ENCODE measurements at regions not wholly inside any gene's neighbourhood (a gene's known extent, or its start where the extent isn't known, plus 50 kb on each side); places are given as distances from the start of the nearest gene placed in this dataset.

- no TSS peak for BruUV-seq (replicated peaks)
- DNase-seq, result no peak
- POLR2A ChIA-PET (ENCODE audit: unreplicated experiment), result no interaction called here
- H4K20me1 ChIP-seq (ENCODE audit: insufficient read depth), result no peaks in the 10 kb centered on the region
- no peak overlapping the region for H3K27ac ChIP-seq
- H3K9me3 ChIP-seq (ENCODE audit: insufficient read depth, low read depth), result no peaks in the 10 kb centered on the region
- no peak overlapping the region for H3K4me3 ChIP-seq
- TF ChIP-seq EZH2 (IDR thresholded peaks at IDR 0.05; ENCODE audit: low read depth) (no peak), CTCF (conservative IDR thresholded peaks at IDR 0.05) (no peak)
- CTCF ChIA-PET, result no interaction called here
- H3K79me2 ChIP-seq (ENCODE audit: low read depth), result no peaks in the 10 kb centered on the region
- H3K9me2 ChIP-seq (ENCODE audit: insufficient read depth), result no peaks in the 10 kb centered on the region
- no peaks in the 10 kb centered on the region for H3K36me3 ChIP-seq (ENCODE audit: low read depth)
- H3F3A ChIP-seq (ENCODE audit: insufficient read depth, low read depth), result no peaks in the 10 kb centered on the region
- no peak overlapping the region for H3K4me2 ChIP-seq
- intact Hi-C loops (cut with micrococcal nuclease; ENCODE audit: unreplicated experiment), result no loop called here
- no peaks in the 10 kb centered on the region for H3K4me1 ChIP-seq (replicated peaks; ENCODE audit: insufficient read depth)
- no peak overlapping the region for H2AFZ ChIP-seq
- H3K27me3 ChIP-seq (ENCODE audit: insufficient read depth, low read depth), result no peaks in the 10 kb centered on the region
Measured at GRCh38 chr4:132824761-132825160, 324.3 kb upstream of the PCDH10 start.

GRCh38 chr4:132827522-132827921 is 321.6 kb upstream of the PCDH10 start:
- DNase-seq, result no peak
- TF ChIP-seq CTCF (conservative IDR thresholded peaks at IDR 0.05) (no peak), EZH2 (IDR thresholded peaks at IDR 0.05; ENCODE audit: low read depth) (no peak)
- CTCF ChIA-PET, result no interaction called here

GRCh38 chr4:132838244-132838643 is 310.9 kb upstream of the PCDH10 start:
- H3K79me2 ChIP-seq (ENCODE audit: low read depth), result no peaks in the 10 kb centered on the region
- H3F3A ChIP-seq (ENCODE audit: insufficient read depth, low read depth), result no peaks in the 10 kb centered on the region
- TF ChIP-seq EZH2 (IDR thresholded peaks at IDR 0.05; ENCODE audit: low read depth) (no peak), CTCF (conservative IDR thresholded peaks at IDR 0.05) (no peak)
- H3K4me3 ChIP-seq, result no peak overlapping the region
- H4K20me1 ChIP-seq (ENCODE audit: insufficient read depth), result no peaks in the 10 kb centered on the region
- H3K4me2 ChIP-seq, result no peak overlapping the region
- H3K9me3 ChIP-seq (ENCODE audit: insufficient read depth, low read depth), result no peaks in the 10 kb centered on the region
- H3K9me2 ChIP-seq (ENCODE audit: insufficient read depth), result no peaks in the 10 kb centered on the region
- DNase-seq, result no peak
- H2AFZ ChIP-seq, result no peak overlapping the region
- no peaks in the 10 kb centered on the region for H3K36me3 ChIP-seq (ENCODE audit: low read depth)
- POLR2A ChIA-PET (ENCODE audit: unreplicated experiment), result no interaction called here
- CTCF ChIA-PET, result no interaction called here
- no peaks in the 10 kb centered on the region for H3K4me1 ChIP-seq (replicated peaks; ENCODE audit: insufficient read depth)
- no TSS peak for BruUV-seq (replicated peaks)
- intact Hi-C loops (cut with micrococcal nuclease; ENCODE audit: unreplicated experiment), result no loop called here
- H3K27ac ChIP-seq, result no peak overlapping the region
- no peaks in the 10 kb centered on the region for H3K27me3 ChIP-seq (ENCODE audit: insufficient read depth, low read depth)

More at GRCh38 chr4:132827522-132827921, 321.6 kb upstream of the PCDH10 start:
- Histone ChIP-seq H3K4me2 (no peak overlapping the region), H3K36me3 (ENCODE audit: low read depth) (no peaks in the 10 kb centered on the region), H3K9me2 (ENCODE audit: insufficient read depth) (no peaks in the 10 kb centered on the region), H4K20me1 (ENCODE audit: insufficient read depth) (no peaks in the 10 kb centered on the region), H3K27me3 (ENCODE audit: insufficient read depth, low read depth) (no peaks in the 10 kb centered on the region), H3K4me1 (replicated peaks; ENCODE audit: insufficient read depth) (no peaks in the 10 kb centered on the region), H3F3A (ENCODE audit: insufficient read depth, low read depth) (no peaks in the 10 kb centered on the region), H3K79me2 (ENCODE audit: low read depth) (no peaks in the 10 kb centered on the region), H2AFZ (no peak overlapping the region), H3K9me3 (ENCODE audit: insufficient read depth, low read depth) (no peaks in the 10 kb centered on the region), H3K27ac (no peak overlapping the region), H3K4me3 (no peak overlapping the region)
- POLR2A ChIA-PET (ENCODE audit: unreplicated experiment), result no interaction called here
- intact Hi-C loops (cut with micrococcal nuclease; ENCODE audit: unreplicated experiment), result no loop called here
- BruUV-seq (replicated peaks), result no TSS peak

Data from PC-9 (cell line).